SK-N-SH treated with all-trans-retinoic acid at 6 μM for 48 hours (cell line): ENCODE measurements at regions not wholly inside any gene's neighbourhood (a gene's known extent, or its start where the extent isn't known, plus 50 kb on each side); places are given as distances from the start of the nearest gene placed in this dataset.

Source experiments
- ARNTL ChIP-seq: fragments of 450-650 bp; formaldehyde crosslinking; IDR thresholded peaks from 2 replicates; pipeline ENCODE4 v1.5.0; 2020; ENCODE audit warnings: low read depth, mild to moderate bottlenecking, moderate library complexity, borderline replicate concordance
- ESRRG ChIP-seq: fragments of 250-450 bp; sonication (Bioruptor Pico); IDR thresholded peaks from 2 replicates; pipeline ENCODE4 v1.6.1; 2021; ENCODE audit warnings: mild to moderate bottlenecking
- PATZ1 ChIP-seq: fragments of 250-450 bp; sonication (Bioruptor Pico); IDR thresholded peaks from 2 replicates; pipeline ENCODE4 v1.8.0; 2020; ENCODE audit warnings: mild to moderate bottlenecking, moderate library complexity, borderline replicate concordance
- RARB ChIP-seq: fragments of 250-450 bp; sonication (Bioruptor Pico); IDR thresholded peaks from 2 replicates; pipeline ENCODE4 v1.8.0; 2021; ENCODE audit warnings: mild to moderate bottlenecking, moderate library complexity
- TOX ChIP-seq: fragments of 250-450 bp; sonication (Bioruptor Pico); IDR thresholded peaks from 2 replicates; pipeline ENCODE4 v1.8.0; 2021; ENCODE audit warnings: mild to moderate bottlenecking, moderate library complexity, borderline replicate concordance
- ZC3H10 ChIP-seq: fragments of 250-450 bp; sonication (Bioruptor Pico); IDR thresholded peaks from 2 replicates; pipeline ENCODE4 v1.5.1; 2021; ENCODE audit warnings: mild to moderate bottlenecking, moderate library complexity
- ZFP30 ChIP-seq: fragments of 450-650 bp; formaldehyde crosslinking; IDR thresholded peaks from 2 replicates; pipeline ENCODE4 v1.5.0; 2022; ENCODE audit warnings: mild to moderate bottlenecking, moderate library complexity
- ZNF565 ChIP-seq: fragments of 450-650 bp; formaldehyde crosslinking; conservative IDR thresholded peaks from 2 replicates; pipeline ENCODE4 v1.5.0; 2020; ENCODE audit warnings: low read depth, mild to moderate bottlenecking, moderate library complexity
- ZNF8 ChIP-seq: fragments of 450-650 bp; formaldehyde crosslinking; IDR thresholded peaks from 2 replicates; pipeline ENCODE4 v1.5.0; 2020; ENCODE audit warnings: mild to moderate bottlenecking, moderate library complexity
- TF ChIP-seq, protein P1 (sequence below): fragments of 250-450 bp; sonication (Bioruptor Pico); IDR thresholded peaks from 2 replicates; pipeline ENCODE4 v1.5.1; 2020; ENCODE audit warnings: low read depth, mild to moderate bottlenecking, moderate library complexity

- no peak for TF ChIP-seq PATZ1 (CRISPR knock-in tag)
- no peak for TF ChIP-seq ARNTL (CRISPR knock-in tag)
- TF ChIP-seq, protein P1, sequence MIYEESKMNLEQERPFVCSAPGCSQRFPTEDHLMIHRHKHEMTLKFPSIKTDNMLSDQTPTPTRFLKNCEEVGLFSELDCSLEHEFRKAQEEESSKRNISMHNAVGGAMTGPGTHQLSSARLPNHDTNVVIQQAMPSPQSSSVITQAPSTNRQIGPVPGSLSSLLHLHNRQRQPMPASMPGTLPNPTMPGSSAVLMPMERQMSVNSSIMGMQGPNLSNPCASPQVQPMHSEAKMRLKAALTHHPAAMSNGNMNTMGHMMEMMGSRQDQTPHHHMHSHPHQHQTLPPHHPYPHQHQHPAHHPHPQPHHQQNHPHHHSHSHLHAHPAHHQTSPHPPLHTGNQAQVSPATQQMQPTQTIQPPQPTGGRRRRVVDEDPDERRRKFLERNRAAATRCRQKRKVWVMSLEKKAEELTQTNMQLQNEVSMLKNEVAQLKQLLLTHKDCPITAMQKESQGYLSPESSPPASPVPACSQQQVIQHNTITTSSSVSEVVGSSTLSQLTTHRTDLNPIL (CRISPR knock-in tag), result no peak
- TF ChIP-seq ZNF8 (CRISPR knock-in tag), result no peak
- no peak for TF ChIP-seq ESRRG (CRISPR knock-in tag)
- TF ChIP-seq TOX (CRISPR knock-in tag), result no peak
- TF ChIP-seq ZFP30 (CRISPR knock-in tag), result no peak
- no peak for TF ChIP-seq ZC3H10 (CRISPR knock-in tag)
- no peak for TF ChIP-seq ZNF565 (CRISPR knock-in tag)
- TF ChIP-seq RARB (CRISPR knock-in tag), result no peak
These were observed 286.0 kb downstream of the ADGRL2 start for GRCh38 chr1:82086739-82087138.
